ENCODE measurements at regions not wholly inside any gene's neighbourhood (a gene's known extent, or its start where the extent isn't known, plus 50 kb on each side); places are given as distances from the start of the nearest gene placed in this dataset.
"Not testable (repeated sequence)": the region's sequence is repeated elsewhere in the genome, so short reads cannot be mapped to it uniquely, and the experiment has no call there.

DNA sequence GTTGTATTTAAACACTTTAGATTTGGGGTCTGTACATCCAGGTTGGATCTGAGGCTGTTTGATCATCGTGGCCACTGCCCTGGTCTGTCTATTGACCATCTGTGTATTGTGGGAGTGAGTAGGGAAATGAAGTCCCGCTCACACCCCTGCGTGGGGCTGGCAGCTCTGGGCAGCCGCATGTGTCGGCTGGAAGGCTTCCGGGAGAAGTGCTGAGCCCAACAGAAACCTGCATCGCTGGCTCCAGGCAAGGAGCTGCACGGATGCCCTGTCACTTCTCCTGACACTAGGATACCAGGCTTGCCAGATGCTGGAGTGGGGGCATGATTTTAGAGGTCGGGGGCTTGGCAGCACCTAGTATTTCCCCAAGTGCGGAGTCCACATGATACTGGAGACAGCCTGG, 93.6 kb downstream of the PHETA1 start:
- DNase-seq (ENCODE audit: extremely low read depth in 1 of 2, low read depth in 1 of 2), result no peak

GRCh38 chr12:111274777-111275176, 94.1 kb downstream of the PHETA1 start:
- no peak for DNase-seq (ENCODE audit: extremely low read depth in 1 of 2, low read depth in 1 of 2)

- no peak for DNase-seq (ENCODE audit: extremely low read depth in 1 of 2, low read depth in 1 of 2)
Measured at GRCh38 chr12:111271674-111272418, 97.0 kb downstream of the PHETA1 start.

DNA sequence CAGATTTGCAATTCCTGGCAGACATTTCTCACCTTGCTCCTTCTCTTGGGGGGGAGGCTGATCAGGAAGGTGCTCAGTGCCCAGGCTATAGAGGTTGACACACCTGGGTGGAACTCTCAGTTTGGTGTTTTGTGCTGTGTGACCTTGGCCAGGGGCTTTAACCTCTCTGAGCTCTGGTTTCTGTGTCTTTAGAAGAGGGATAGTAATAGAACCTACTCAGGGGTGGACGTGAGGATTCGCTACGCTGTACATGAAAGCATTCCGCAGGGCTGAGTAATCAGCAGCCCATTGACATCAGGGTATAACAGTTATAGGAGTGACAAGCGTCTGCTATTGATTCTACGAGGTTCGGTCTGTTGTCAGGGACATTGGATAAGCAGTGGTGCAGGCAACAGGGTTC, 98.1 kb downstream of the PHETA1 start:
- DNase-seq (ENCODE audit: extremely low read depth in 1 of 2, low read depth in 1 of 2), result no peak

DNA sequence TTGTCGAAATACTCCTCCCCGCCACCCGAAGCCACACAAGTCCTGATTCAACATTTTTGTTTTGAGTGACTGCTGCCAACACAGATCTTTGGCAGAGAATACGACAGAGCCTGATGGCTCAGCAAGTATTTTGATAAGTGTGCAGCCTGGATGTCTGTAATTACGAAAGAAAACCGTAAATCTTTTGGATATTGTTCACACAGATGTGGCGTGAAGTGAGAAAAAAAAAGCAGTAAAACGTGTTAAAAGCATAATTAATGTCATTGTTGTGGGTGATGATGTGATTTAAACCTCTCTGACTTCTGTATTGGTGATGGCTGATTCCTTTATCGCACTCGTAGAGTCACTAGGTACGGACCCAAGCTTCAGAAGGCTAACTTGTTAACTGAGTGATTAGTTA, 98.7 kb downstream of the PHETA1 start:
- no peak for DNase-seq (ENCODE audit: extremely low read depth in 1 of 2, low read depth in 1 of 2)

- no peak for DNase-seq (ENCODE audit: extremely low read depth in 1 of 2, low read depth in 1 of 2)
Measured at GRCh38 chr12:111269718-111270117, 99.2 kb downstream of the PHETA1 start.

GRCh38 chr12:111268738-111269572, 99.9 kb downstream of the PHETA1 start:
- no peak for DNase-seq (ENCODE audit: extremely low read depth in 1 of 2, low read depth in 1 of 2)

DNA sequence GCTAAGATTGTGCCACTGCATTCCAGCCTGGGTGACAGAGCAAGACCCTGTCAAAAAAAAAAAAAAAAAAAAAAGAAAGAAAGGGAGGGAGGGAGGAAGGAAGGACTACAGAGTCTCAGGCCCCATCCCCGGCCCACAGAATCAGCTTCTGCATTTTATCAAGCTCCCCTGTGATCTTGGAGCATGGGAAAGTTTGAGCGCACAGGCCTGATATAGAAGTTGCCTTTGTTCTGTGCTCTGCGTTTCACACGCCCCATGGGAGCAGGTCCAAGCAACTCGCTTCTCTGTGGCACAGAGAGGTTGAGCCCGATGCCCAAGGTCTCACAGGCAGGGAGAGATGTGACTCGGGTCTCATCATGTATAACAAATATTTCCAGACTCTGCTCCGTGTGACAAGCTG, 101.8 kb downstream of the PHETA1 start:
- DNase-seq (ENCODE audit: extremely low read depth in 1 of 2, low read depth in 1 of 2), result no peak

GRCh38 chr12:111261911-111262676, 106.8 kb downstream of the PHETA1 start:
- DNase-seq (ENCODE audit: extremely low read depth in 1 of 2, low read depth in 1 of 2), result no peak

GRCh38 chr12:111260732-111261131, 108.2 kb downstream of the PHETA1 start:
- no peak for DNase-seq (ENCODE audit: extremely low read depth in 1 of 2, low read depth in 1 of 2)

DNA sequence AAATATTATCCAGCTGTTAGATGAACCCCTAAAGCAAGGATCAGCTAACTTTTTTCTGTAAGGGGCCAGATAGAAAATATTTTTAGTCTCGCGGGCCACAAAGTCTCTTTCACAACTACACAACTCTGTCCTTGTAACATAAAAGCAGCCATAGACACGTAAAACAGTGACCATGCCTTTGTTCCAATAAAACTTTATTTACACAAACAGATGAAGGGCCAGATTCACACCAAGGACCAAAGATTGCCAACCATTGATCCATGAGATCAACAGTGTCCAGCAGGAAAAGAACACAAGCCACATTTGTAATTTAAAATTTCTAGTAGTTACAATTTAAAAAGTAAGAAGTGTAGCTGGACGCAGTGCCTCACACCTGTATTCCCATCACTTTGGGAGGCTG, 109.7 kb downstream of the PHETA1 start:
- no peak for DNase-seq (ENCODE audit: extremely low read depth in 1 of 2, low read depth in 1 of 2)

DNA sequence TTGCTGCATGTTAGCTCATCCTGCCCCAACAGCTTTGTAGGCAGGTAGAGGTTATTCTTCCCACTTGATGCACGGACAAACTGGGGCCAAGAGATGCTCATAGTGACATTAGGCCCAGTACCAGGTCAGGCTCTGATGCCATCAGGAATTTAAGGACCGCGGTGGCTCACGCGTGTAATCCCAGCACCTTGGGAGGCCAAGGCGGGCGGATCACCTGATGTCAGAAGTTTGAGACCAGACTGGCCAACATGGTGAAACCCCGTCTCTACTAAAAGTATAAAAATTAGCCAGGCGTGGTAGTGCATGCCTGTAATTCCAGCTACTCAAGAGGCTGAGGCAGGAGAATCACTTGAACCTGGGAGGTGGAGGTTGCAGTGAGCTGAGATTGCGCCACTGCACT, 110.8 kb downstream of the PHETA1 start:
- not testable (repeated sequence) for DNase-seq (ENCODE audit: extremely low read depth in 1 of 2, low read depth in 1 of 2)

GRCh38 chr12:111257435-111257902, 111.4 kb downstream of the PHETA1 start:
- DNase-seq (ENCODE audit: extremely low read depth in 1 of 2, low read depth in 1 of 2), result no peak

DNA sequence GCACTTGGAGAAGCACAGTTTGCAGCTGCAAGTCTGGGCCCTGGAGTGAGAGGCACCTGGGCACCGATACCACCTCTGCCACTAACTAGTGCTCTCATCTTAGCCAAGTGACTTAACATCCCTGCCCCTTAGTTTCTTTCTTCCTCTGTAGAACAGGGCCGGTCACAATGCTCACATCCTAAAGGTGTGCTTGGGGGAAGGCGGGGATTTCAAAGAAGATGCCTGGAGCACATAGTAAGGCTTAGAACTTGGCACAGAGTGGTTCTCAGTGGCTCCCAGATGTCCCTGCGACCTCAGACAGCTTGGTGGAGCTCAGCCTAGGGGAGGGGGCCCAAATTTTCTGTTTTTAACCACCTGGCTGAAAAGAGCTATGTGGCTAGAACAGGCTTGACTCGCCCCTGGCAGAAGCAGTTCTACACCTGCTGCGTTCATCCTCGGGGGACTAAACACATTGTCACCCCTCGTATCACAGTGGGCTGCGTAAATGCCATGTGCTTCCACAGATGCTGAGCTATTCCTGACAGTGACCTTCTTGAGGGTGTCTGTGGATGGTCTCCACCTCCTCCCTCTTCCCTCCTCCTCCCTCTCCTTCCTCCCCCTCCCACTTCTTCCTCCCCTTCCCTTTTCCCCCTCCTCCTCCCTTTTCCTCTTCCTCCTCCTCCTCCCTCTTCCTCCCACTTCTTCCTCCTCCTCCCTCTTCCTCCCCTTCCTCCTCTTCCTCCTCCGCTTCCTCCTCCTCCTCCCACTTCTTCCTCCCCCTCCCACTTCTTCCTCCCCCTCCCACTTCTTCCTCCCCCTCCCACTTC, 112.1 kb downstream of the PHETA1 start:
- no peak for DNase-seq (ENCODE audit: extremely low read depth in 1 of 2, low read depth in 1 of 2)

- DNase-seq (ENCODE audit: extremely low read depth in 1 of 2, low read depth in 1 of 2), result no peak
Measured at GRCh38 chr12:111255261-111255660, 113.6 kb downstream of the PHETA1 start.

GRCh38 chr12:111254106-111254505, 114.8 kb downstream of the PHETA1 start:
- no peak for DNase-seq (ENCODE audit: extremely low read depth in 1 of 2, low read depth in 1 of 2)

DNA sequence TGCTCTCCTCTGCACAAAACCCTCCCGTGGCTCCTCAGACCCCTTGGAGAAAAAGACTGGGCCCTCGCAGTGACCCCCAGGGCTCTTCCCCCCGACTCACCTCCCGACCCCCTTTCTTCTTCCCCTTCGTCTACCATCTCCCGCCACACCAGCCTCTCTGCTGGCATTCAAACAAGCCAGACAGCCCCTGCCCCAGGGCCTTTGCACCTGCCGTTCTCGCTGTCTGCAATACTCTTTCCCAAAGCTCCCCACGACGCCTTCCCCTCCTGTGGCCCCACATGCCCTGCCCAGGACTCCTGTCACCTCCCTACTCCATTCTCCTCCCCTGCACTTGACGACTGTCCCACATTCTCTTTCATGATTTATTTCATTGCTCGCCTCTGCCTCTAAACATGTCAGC, 115.7 kb downstream of the PHETA1 start:
- no peak for DNase-seq (ENCODE audit: extremely low read depth in 1 of 2, low read depth in 1 of 2)

- DNase-seq (ENCODE audit: extremely low read depth in 1 of 2, low read depth in 1 of 2), result no peak
Measured at GRCh38 chr12:111251787-111252186, 117.1 kb downstream of the PHETA1 start.

- no peak for DNase-seq (ENCODE audit: extremely low read depth in 1 of 2, low read depth in 1 of 2)
Measured at GRCh38 chr12:111251058-111251730, 117.7 kb downstream of the PHETA1 start.
